ENCODE measurements at regions not wholly inside any gene's neighbourhood (a gene's known extent, or its start where the extent isn't known, plus 50 kb on each side); places are given as distances from the start of the nearest gene placed in this dataset.

DNA sequence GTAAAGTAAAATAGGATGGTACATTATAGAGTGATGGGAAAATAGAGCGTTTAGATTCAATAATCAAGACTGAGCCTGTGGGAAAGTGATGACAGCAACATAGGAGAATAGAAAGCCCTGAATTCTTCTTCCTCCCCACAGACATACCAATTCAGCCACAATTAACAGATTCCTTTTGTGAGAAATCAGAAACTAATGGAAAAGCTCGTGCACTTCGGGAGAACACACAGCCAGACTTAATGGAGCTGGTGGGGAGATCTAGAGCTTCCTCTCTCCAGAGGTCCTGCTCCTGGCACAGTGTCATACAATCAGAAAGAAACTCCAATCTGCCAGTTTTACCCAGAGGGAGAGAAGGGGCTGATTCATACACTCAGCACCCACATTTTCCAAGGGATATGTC is 676.3 kb upstream of the BOD1L1 start:
- peaks cover 0 to 4% (median 0%) of the 10 kb centered on the region in 5 donors for H3K27me3 Mint-ChIP-seq
- peaks cover 0 to 3% (median 0%) of the 10 kb centered on the region in 4 donors for H3K4me1 Mint-ChIP-seq
- H3K27ac Mint-ChIP-seq, result no peak overlapping the region
- no peaks in the 10 kb centered on the region for H3K36me3 Mint-ChIP-seq
- POLR2A ChIA-PET, result interaction anchor here (0.5 kb wide), 1 partner anchor 687 kb away, joined by 4 read pairs; no protein-coding TSS in a partner anchor
- ATAC-seq, result no peak
- no peak overlapping the region for H3K4me3 Mint-ChIP-seq
- DNase-seq, result no peak
- peaks cover 0 to 7% (median 0%) of the 10 kb centered on the region in 9 donors for H3K9me3 Mint-ChIP-seq

DNA sequence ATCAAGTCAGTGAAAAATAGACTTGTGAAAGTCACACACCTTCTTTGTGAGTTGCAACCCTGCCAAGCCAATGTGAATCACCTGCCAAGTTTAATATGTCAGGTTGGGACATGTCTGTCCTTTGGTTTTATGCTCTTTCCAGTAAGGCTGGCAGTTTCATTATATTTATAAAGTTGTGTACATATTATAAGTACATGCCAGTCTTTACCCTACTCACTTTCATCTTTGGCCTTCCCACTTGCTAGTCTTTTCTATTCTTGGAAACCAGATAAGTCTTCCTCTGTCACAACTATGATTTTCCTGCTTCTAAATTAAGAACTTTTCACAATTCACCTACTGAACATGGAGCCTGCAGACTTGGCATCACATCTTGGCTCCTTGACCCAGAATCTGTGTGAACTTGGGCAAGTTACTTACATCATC is 680.7 kb upstream of the BOD1L1 start:
- no peak for ATAC-seq

GRCh38 chr4:14309431-14309830 is 681.9 kb upstream of the BOD1L1 start:
- H3K4me1 Mint-ChIP-seq, result peaks cover 0 to 9% (median 0%) of the 10 kb centered on the region in 4 donors
- H3K27ac Mint-ChIP-seq, result no peak overlapping the region
- POLR2A ChIA-PET, result no interaction called here
- ATAC-seq, result no peak
- H3K27me3 Mint-ChIP-seq, result peaks cover 0 to 4% (median 2%) of the 10 kb centered on the region in 5 donors
- no peaks in the 10 kb centered on the region for H3K36me3 Mint-ChIP-seq
- H3K9me3 Mint-ChIP-seq, result peaks cover 0 to 7% (median 0%) of the 10 kb centered on the region in 9 donors
- H3K4me3 Mint-ChIP-seq, result no peak overlapping the region
- DNase-seq, result no peak

More for the DNA sequence above, 680.7 kb upstream of the BOD1L1 start:
- H3K4me3 Mint-ChIP-seq, result no peak overlapping the region
- H3K9me3 Mint-ChIP-seq, result peaks cover 0 to 7% (median 0%) of the 10 kb centered on the region in 9 donors
- H3K4me1 Mint-ChIP-seq, result peaks cover 0 to 9% (median 0%) of the 10 kb centered on the region in 4 donors
- H3K36me3 Mint-ChIP-seq, result no peaks in the 10 kb centered on the region
- no peak for DNase-seq
- H3K27me3 Mint-ChIP-seq, result peaks cover 0 to 4% (median 2%) of the 10 kb centered on the region in 5 donors
- no peak overlapping the region for H3K27ac Mint-ChIP-seq
- POLR2A ChIA-PET, result no interaction called here

DNA sequence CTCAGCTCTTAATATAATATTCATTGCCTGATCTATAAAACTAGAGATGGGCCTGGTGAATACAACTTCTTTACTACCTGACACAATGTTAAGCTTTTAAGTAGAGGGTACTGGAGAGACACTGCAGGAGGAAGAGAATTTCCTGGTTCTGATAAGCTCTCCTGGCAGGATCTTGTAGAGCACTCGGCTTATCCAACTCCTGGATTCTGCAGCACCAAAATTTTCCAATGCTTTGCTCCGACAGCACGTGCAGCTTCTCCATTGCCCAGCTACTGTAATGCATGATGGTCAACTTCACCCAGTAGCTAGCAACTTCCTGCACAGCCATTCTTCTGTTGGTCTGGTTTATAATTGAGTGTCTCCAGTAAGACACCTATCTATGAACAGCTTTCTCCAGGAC is 686.2 kb upstream of the BOD1L1 start:
- no peak overlapping the region for H3K27ac Mint-ChIP-seq
- ATAC-seq, result no peak
- no peak overlapping the region for H3K4me3 Mint-ChIP-seq

GRCh38 chr4:14315129-14315528 is 687.2 kb upstream of the CPEB2 start:
- peaks cover 1 to 8% (median 3%) of the 10 kb centered on the region in 5 donors for H3K27me3 Mint-ChIP-seq
- H3K4me1 Mint-ChIP-seq, result no peaks in the 10 kb centered on the region
- POLR2A ChIA-PET, result no interaction called here
- H3K36me3 Mint-ChIP-seq, result no peaks in the 10 kb centered on the region
- no peak overlapping the region for H3K4me3 Mint-ChIP-seq
- ATAC-seq (no peak), DNase-seq (no peak)
- H3K27ac Mint-ChIP-seq, result no peak overlapping the region
- H3K9me3 Mint-ChIP-seq, result peaks cover 0 to 9% (median 0%) of the 10 kb centered on the region in 9 donors

More for the DNA sequence above, 686.2 kb upstream of the BOD1L1 start:
- H3K27me3 Mint-ChIP-seq, result peaks cover 1 to 8% (median 3%) of the 10 kb centered on the region in 5 donors
- POLR2A ChIA-PET, result no interaction called here
- DNase-seq, result no peak
- no peaks in the 10 kb centered on the region for H3K36me3 Mint-ChIP-seq
- H3K9me3 Mint-ChIP-seq, result peaks cover 0 to 9% (median 0%) of the 10 kb centered on the region in 9 donors
- peaks cover 0 to 6% (median 0%) of the 10 kb centered on the region in 4 donors for H3K4me1 Mint-ChIP-seq

- peaks cover 1 to 8% (median 2%) of the 10 kb centered on the region in 5 donors for H3K27me3 Mint-ChIP-seq
Measured at GRCh38 chr4:14317351-14317750, 684.9 kb upstream of the CPEB2 start.

GRCh38 chr4:14318671-14319070 is 683.6 kb upstream of the CPEB2 start:
- Mint-ChIP-seq H3K9me3 (peaks cover 0 to 9% (median 0%) of the 10 kb centered on the region in 9 donors), H3K4me3 (no peak overlapping the region), H3K27ac (no peak overlapping the region), H3K4me1 (no peaks in the 10 kb centered on the region), H3K36me3 (no peaks in the 10 kb centered on the region), H3K27me3 (peaks cover 0 to 8% (median 2%) of the 10 kb centered on the region in 5 donors)
- ATAC-seq, result no peak
- no peak for DNase-seq
- POLR2A ChIA-PET, result no interaction called here

More at GRCh38 chr4:14317351-14317750, 684.9 kb upstream of the CPEB2 start:
- DNase-seq (no peak), ATAC-seq (no peak)
- Mint-ChIP-seq H3K4me3 (no peak overlapping the region), H3K36me3 (no peaks in the 10 kb centered on the region), H3K27ac (no peak overlapping the region), H3K9me3 (peaks cover 0 to 9% (median 0%) of the 10 kb centered on the region in 9 donors), H3K4me1 (no peaks in the 10 kb centered on the region)
- POLR2A ChIA-PET, result no interaction called here

DNA sequence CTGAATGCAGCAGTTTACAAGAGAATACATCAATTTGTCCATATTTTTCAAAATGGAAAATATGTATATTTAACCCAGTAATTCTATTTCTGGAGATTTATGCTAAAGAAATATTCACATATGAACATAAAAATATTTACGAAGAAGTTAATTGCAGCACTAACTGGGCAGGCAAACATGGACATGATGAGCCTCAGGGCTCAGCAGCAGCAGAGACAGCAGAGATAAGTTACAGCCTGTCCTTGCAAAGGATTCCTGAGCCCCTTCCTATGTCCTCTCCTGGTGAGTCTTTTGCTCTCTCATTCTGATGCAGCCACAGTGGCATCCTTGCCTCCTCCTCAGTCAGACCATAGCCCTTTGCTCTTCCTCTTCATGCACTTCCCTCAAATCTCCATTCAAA is 680.6 kb upstream of the CPEB2 start:
- Mint-ChIP-seq H3K36me3 (no peaks in the 10 kb centered on the region), H3K27ac (no peak overlapping the region), H3K9me3 (peaks cover 0 to 22% (median 10%) of the 10 kb centered on the region in 9 donors), H3K27me3 (peaks cover 0 to 12% (median 3%) of the 10 kb centered on the region in 5 donors), H3K4me3 (no peak overlapping the region), H3K4me1 (no peaks in the 10 kb centered on the region)
- DNase-seq (no peak), ATAC-seq (no peak)
- POLR2A ChIA-PET, result no interaction called here

GRCh38 chr4:14323191-14323590 is 679.1 kb upstream of the CPEB2 start:
- ATAC-seq, result no peak
- POLR2A ChIA-PET, result no interaction called here
- H3K4me1 Mint-ChIP-seq, result no peaks in the 10 kb centered on the region
- H3K27me3 Mint-ChIP-seq, result peaks cover 0 to 5% (median 1%) of the 10 kb centered on the region in 5 donors
- H3K27ac Mint-ChIP-seq, result no peak overlapping the region
- H3K9me3 Mint-ChIP-seq, result peaks cover 0 to 18% (median 10%) of the 10 kb centered on the region in 9 donors
- no peaks in the 10 kb centered on the region for H3K36me3 Mint-ChIP-seq
- no peak for DNase-seq
- no peak overlapping the region for H3K4me3 Mint-ChIP-seq

GRCh38 chr4:14329228-14329627 is 673.1 kb upstream of the CPEB2 start:
- POLR2A ChIA-PET, result no interaction called here
- DNase-seq (no peak), ATAC-seq (no peak)
- Mint-ChIP-seq H3K9me3 (peaks cover 0 to 18% (median 11%) of the 10 kb centered on the region in 9 donors), H3K36me3 (no peaks in the 10 kb centered on the region), H3K4me1 (peaks cover 0 to 1% (median 0%) of the 10 kb centered on the region in 4 donors), H3K27ac (no peak overlapping the region), H3K4me3 (no peak overlapping the region), H3K27me3 (peaks cover 0 to 10% (median 2%) of the 10 kb centered on the region in 5 donors)

DNA sequence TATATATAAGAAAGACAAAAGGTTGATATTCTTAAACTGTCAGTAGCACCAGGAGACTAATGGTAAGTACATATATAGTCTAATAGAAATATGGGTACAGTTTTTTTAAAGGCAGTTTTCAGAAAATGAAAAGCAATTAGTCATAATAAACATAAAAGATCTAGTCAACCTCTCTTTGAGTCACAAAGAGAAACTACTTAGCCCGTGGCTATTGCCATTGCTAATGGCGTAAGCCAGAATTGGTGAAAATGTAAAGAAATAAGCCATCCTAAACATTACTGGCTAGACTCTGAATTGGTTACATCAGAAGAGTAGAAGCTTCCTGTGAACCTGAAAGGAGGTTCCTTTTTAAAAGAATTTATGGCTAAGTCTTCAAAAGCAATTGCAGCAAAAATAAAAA is 668.7 kb upstream of the CPEB2 start:
- peaks cover 0 to 1% (median 0%) of the 10 kb centered on the region in 4 donors for H3K4me1 Mint-ChIP-seq
- ATAC-seq, result no peak
- DNase-seq, result no peak

GRCh38 chr4:14334166-14334565 is 668.1 kb upstream of the CPEB2 start:
- DNase-seq, result no peak
- no peak overlapping the region for H3K4me3 Mint-ChIP-seq
- peaks cover 0 to 9% (median 2%) of the 10 kb centered on the region in 5 donors for H3K27me3 Mint-ChIP-seq
- peaks cover 0 to 4% (median under 1%) of the 10 kb centered on the region in 4 donors for H3K4me1 Mint-ChIP-seq
- no peaks in the 10 kb centered on the region for H3K36me3 Mint-ChIP-seq
- no peak overlapping the region for H3K27ac Mint-ChIP-seq
- peaks cover 0 to 7% (median 0%) of the 10 kb centered on the region in 9 donors for H3K9me3 Mint-ChIP-seq
- no peak for ATAC-seq
- POLR2A ChIA-PET, result no interaction called here

More for the DNA sequence above, 668.7 kb upstream of the CPEB2 start:
- Mint-ChIP-seq H3K27ac (no peak overlapping the region), H3K9me3 (peaks cover 0 to 7% (median 0%) of the 10 kb centered on the region in 9 donors), H3K27me3 (peaks cover 0 to 9% (median 0%) of the 10 kb centered on the region in 5 donors), H3K4me3 (no peak overlapping the region), H3K36me3 (no peaks in the 10 kb centered on the region)
- POLR2A ChIA-PET, result no interaction called here

DNA sequence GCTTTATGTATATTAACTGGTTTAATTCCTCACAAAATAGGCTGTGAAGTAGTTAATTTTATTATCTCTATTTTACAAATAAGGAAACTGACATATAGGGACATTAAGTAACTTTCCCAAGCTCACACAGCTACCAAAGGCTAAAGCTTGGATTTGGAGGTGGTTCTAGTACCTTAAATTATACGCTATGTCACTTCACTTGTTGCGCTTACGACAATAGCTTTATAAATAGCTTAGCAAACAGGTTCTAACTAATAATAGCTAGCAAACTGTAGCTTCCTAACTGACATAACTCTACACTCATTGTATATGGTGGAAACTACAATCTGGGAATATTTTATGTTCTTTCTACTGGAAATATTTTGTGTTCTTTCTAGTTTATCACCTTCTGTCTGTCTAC is 666.4 kb upstream of the CPEB2 start:
- DNase-seq (no peak), ATAC-seq (no peak)
- POLR2A ChIA-PET, result no interaction called here
- Mint-ChIP-seq H3K27me3 (peaks cover 0 to 9% (median 3%) of the 10 kb centered on the region in 5 donors), H3K27ac (no peak overlapping the region), H3K36me3 (no peaks in the 10 kb centered on the region), H3K4me3 (no peak overlapping the region), H3K9me3 (peaks cover 0 to 7% (median 0%) of the 10 kb centered on the region in 9 donors), H3K4me1 (peaks cover 0 to 10% (median under 1%) of the 10 kb centered on the region in 4 donors)

- Mint-ChIP-seq H3K27me3 (peaks cover 0 to 3% (median 1%) of the 10 kb centered on the region in 5 donors), H3K4me3 (no peak overlapping the region), H3K4me1 (peaks cover 0 to 10% (median 0%) of the 10 kb centered on the region in 4 donors), H3K9me3 (peaks cover 0 to 7% (median 0%) of the 10 kb centered on the region in 9 donors), H3K36me3 (no peaks in the 10 kb centered on the region), H3K27ac (no peak overlapping the region)
- POLR2A ChIA-PET, result no interaction called here
- no peak for ATAC-seq
- no peak for DNase-seq
Measured at GRCh38 chr4:14336656-14337055, 665.6 kb upstream of the CPEB2 start.

Data from naive thymus-derived CD8-positive, alpha-beta T cell (primary cell).